GM12872 (cell line): ENCODE measurements at regions not wholly inside any gene's neighbourhood (a gene's known extent, or its start where the extent isn't known, plus 50 kb on each side); places are given as distances from the start of the nearest gene placed in this dataset.

Experiments
- TF ChIP-seq, protein P1 (sequence below): IDR thresholded peaks from 3 replicates; pipeline ENCODE4 v1.5.1; 2011; ENCODE audit warnings: low read depth, mild to moderate bottlenecking, low read length, moderate library complexity; ENCODE audit not compliant: insufficient read depth

GRCh38 chr12:58288190-58288589, 346.8 kb downstream of the ATP23 start:
- TF ChIP-seq, protein P1, sequence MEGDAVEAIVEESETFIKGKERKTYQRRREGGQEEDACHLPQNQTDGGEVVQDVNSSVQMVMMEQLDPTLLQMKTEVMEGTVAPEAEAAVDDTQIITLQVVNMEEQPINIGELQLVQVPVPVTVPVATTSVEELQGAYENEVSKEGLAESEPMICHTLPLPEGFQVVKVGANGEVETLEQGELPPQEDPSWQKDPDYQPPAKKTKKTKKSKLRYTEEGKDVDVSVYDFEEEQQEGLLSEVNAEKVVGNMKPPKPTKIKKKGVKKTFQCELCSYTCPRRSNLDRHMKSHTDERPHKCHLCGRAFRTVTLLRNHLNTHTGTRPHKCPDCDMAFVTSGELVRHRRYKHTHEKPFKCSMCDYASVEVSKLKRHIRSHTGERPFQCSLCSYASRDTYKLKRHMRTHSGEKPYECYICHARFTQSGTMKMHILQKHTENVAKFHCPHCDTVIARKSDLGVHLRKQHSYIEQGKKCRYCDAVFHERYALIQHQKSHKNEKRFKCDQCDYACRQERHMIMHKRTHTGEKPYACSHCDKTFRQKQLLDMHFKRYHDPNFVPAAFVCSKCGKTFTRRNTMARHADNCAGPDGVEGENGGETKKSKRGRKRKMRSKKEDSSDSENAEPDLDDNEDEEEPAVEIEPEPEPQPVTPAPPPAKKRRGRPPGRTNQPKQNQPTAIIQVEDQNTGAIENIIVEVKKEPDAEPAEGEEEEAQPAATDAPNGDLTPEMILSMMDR, result no peak

DNA sequence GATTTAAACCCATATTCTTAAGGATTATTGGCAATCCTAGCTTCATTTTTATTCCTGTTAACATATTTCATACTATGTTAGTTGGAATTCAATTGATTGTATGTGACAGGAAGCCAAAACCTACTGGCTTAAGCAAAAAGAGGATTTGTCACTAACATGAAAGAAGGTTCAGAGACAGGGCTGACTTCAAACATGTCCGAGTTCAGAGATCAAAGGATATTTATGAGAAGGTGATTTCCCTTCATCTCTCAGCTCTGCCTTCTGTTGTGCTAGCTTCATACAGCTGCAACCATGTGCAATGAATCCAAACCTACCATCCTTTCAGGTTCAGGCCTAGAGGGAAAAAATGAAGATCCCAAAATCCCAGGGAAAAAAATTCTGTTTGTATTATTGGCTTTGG, 349.7 kb downstream of the ATP23 start:
- TF ChIP-seq, protein P1, result no peak

DNA sequence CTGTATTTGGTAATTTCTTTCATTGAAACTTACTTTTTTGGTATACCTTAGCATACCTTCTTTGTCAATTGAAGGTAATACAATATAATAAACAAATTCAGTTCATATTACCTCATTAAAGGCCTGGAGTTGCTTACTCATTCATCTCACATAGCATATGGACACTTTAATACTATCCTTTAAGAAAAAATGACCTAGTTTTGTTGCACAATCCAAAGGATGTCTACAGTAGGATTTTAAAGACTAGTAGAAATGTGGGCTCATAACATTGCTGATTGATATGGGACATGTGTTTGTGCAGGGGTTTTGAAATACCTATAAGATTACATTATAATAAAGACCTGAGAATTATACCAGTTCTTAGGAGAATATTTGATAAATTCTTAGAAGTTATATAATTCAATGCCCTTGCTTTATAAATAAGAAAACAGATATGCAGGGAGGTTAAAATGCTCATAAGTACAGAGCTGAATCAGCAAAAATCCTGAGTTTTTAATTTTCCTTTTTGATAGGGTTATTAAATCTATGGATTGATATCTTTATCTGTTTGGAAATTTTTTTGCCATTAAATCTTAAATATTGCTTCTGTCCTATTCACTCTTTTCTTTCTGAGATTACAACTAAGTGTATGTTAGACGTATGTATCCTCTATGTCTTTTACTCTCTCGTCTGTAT, 352.1 kb downstream of the ATP23 start:
- TF ChIP-seq, protein P1, result no peak

GRCh38 chr12:58295268-58295667, 353.9 kb downstream of the ATP23 start:
- TF ChIP-seq, protein P1, result no peak

- TF ChIP-seq, protein P1, result no peak
Measured at GRCh38 chr12:58296863-58297262, 355.5 kb downstream of the ATP23 start.

DNA sequence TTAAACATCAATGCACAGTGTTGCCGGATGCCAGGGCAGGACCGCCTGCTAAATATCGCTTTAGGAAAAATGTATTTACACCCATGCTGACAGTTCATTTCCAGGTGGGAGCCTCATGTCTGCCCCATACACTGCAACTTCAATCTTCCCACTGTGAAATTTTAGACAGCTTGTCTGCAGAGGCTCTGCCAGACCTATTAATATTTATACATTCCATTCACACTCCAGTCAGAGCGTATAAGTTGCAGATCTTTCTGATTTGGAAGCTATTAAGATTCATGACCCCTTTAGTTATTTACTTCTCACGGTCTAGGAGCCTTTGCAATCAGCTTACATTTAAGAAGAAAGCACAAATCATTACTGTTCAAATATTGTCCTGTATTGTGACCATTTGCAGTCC, 357.4 kb downstream of the ATP23 start:
- TF ChIP-seq, protein P1, result no peak

GRCh38 chr12:58299371-58299770, 358.0 kb downstream of the ATP23 start:
- TF ChIP-seq, protein P1, result no peak
